GM23338 (cell line): ENCODE measurements at regions not wholly inside any gene's neighbourhood (a gene's known extent, or its start where the extent isn't known, plus 50 kb on each side); places are given as distances from the start of the nearest gene placed in this dataset.

Experiments used
- ATAC-seq: fragments of 200-7000 bp; cut with Tn5 transposase; 3 replicates; pipeline ENCODE4 v1.9.1; 2020
- DNase-seq: peaks from one replicate; pipeline ENCODE4 v3.0.0-alpha.2; 2015; ENCODE audit warnings: low spot score
- H2AFZ ChIP-seq: fragments of 200-600 bp; sonication (generic); 2 replicates; pipeline ENCODE4 v1.8.0; 2016; ENCODE audit warnings: antibody characterized with exemption, mild to moderate bottlenecking, moderate library complexity
- H3F3A ChIP-seq: fragments of 200-600 bp; sonication (generic); replicated peaks from 2 replicates; pipeline ENCODE4 v1.8.0; 2017; ENCODE audit warnings: antibody characterized with exemption, mixed run types, low read depth
- H3K27ac ChIP-seq: fragments of 200-600 bp; sonication (generic); 2 replicates; pipeline ENCODE4 v1.6.1; 2016; ENCODE audit warnings: low read depth
- H3K27me3 ChIP-seq: fragments of 200-600 bp; sonication (generic); 2 replicates; pipeline ENCODE4 v1.8.0; 2016; ENCODE audit warnings: mild to moderate bottlenecking, mixed run types, moderate library complexity; ENCODE audit not compliant: insufficient read depth
- H3K36me3 ChIP-seq: fragments of 200-600 bp; sonication (generic); 2 replicates; pipeline ENCODE4 v1.8.0; 2016; ENCODE audit warnings: mild to moderate bottlenecking; ENCODE audit not compliant: insufficient read depth
- H3K4me1 ChIP-seq: fragments of 200-600 bp; sonication (generic); 2 replicates; pipeline ENCODE4 v1.8.0; 2016; ENCODE audit warnings: mild to moderate bottlenecking, moderate library complexity; ENCODE audit not compliant: insufficient read depth
- H3K4me2 ChIP-seq: fragments of 200-600 bp; sonication (generic); 2 replicates; pipeline ENCODE4 v1.7.1; 2017; ENCODE audit warnings: mixed run types
- H3K4me3 ChIP-seq: fragments of 200-600 bp; sonication (generic); 2 replicates; pipeline ENCODE4 v1.6.1; 2016; ENCODE audit warnings: mixed run types
- H3K79me2 ChIP-seq: fragments of 200-600 bp; sonication (generic); replicated peaks from 2 replicates; pipeline ENCODE4 v1.8.0; 2017; ENCODE audit warnings: mild to moderate bottlenecking; ENCODE audit not compliant: insufficient read depth
- H3K9me2 ChIP-seq: fragments of 200-600 bp; sonication (generic); 2 replicates; pipeline ENCODE4 v1.8.0; 2017; ENCODE audit not compliant: insufficient read depth
- H4K20me1 ChIP-seq: fragments of 200-600 bp; sonication (generic); replicated peaks from 2 replicates; pipeline ENCODE4 v1.8.0; 2017; ENCODE audit warnings: mild to moderate bottlenecking; ENCODE audit not compliant: insufficient read depth
- H3K27ac Mint-ChIP-seq: 2 replicates; pipeline ENCODE4 v1.8.0; 2020; ENCODE audit warnings: inconsistent platforms, mild to moderate bottlenecking, moderate library complexity, mixed read lengths
- H3K27me3 Mint-ChIP-seq: 3 replicates; pipeline ENCODE4 v1.8.0; 2022; ENCODE audit warnings: low read depth, mild to moderate bottlenecking, moderate library complexity, mixed read lengths, inconsistent platforms; ENCODE audit not compliant: insufficient read depth, poor library complexity
- H3K36me3 Mint-ChIP-seq: 3 replicates; pipeline ENCODE4 v1.8.0; 2021; ENCODE audit warnings: low read depth, mild to moderate bottlenecking, inconsistent platforms, moderate library complexity, mixed read lengths
- H3K4me1 Mint-ChIP-seq: 3 replicates; pipeline ENCODE4 v1.8.0; 2020; ENCODE audit warnings: mild to moderate bottlenecking, inconsistent platforms, mixed read lengths
- H3K4me3 Mint-ChIP-seq: 3 replicates; pipeline ENCODE4 v1.8.0; 2021; ENCODE audit warnings: moderate library complexity, mild to moderate bottlenecking, inconsistent platforms, mixed read lengths
- H3K9me3 Mint-ChIP-seq: 3 replicates; pipeline ENCODE4 v1.8.0; 2020; ENCODE audit warnings: moderate library complexity, mild to moderate bottlenecking, inconsistent platforms, mixed read lengths
- CREB1 ChIP-seq: fragments of 250-450 bp; sonication (Bioruptor Pico); IDR thresholded peaks from 2 replicates; pipeline ENCODE4 v1.5.0; 2020; ENCODE audit warnings: low read depth, mild to moderate bottlenecking, moderate library complexity
- CTCF ChIP-seq, 2 experiments: fragments of 200-600 bp in 1 of 2; sonication (generic) in 1 of 2; conservative IDR thresholded peaks; 2 replicates each; pipeline versions ENCODE4 v1.5.1 to v1.6.1; 2016 to 2017; ENCODE audit warnings: antibody characterized with exemption in 2 of 2, low read depth in 2 of 2, mild to moderate bottlenecking in 2 of 2, moderate library complexity in 1 of 2
- ETS1 ChIP-seq: IDR thresholded peaks from 2 replicates; pipeline ENCODE4 v1.6.1; 2016; ENCODE audit warnings: antibody characterized with exemption
- EZH2 ChIP-seq: fragments of 200-600 bp; sonication (generic); IDR thresholded peaks from one replicate; pipeline ENCODE4 v1.8.0; 2017; ENCODE audit warnings: antibody characterized with exemption, mild to moderate bottlenecking, low read depth; ENCODE audit not compliant: unreplicated experiment
- EZH2phosphoT487 ChIP-seq: fragments of 200-600 bp; sonication (generic); IDR thresholded peaks from one replicate; pipeline ENCODE4 v1.8.1; 2018; ENCODE audit warnings: antibody characterized with exemption; ENCODE audit not compliant: unreplicated experiment
- JUNB ChIP-seq: IDR thresholded peaks from one replicate; pipeline ENCODE4 v1.6.1; 2016; ENCODE audit warnings: antibody characterized with exemption; ENCODE audit not compliant: unreplicated experiment
- NANOG ChIP-seq: IDR thresholded peaks from 2 replicates; pipeline ENCODE4 v1.6.1; 2016; ENCODE audit warnings: antibody characterized with exemption, borderline replicate concordance
- POLR2AphosphoS5 ChIP-seq: IDR thresholded peaks from 2 replicates; pipeline ENCODE4 v1.6.1; 2016; ENCODE audit warnings: antibody characterized with exemption, low read depth
- REST ChIP-seq: IDR thresholded peaks from one replicate; pipeline ENCODE4 v1.6.1; 2018; ENCODE audit warnings: antibody characterized with exemption; ENCODE audit not compliant: unreplicated experiment
- STAT1 ChIP-seq: IDR thresholded peaks from one replicate; pipeline ENCODE4 v1.6.1; 2016; ENCODE audit warnings: antibody characterized with exemption; ENCODE audit not compliant: unreplicated experiment
- ZNF114 ChIP-seq: fragments of 250-450 bp; sonication (Bioruptor Pico); IDR thresholded peaks from 2 replicates; pipeline ENCODE4 v1.5.0; 2020; ENCODE audit warnings: mild to moderate bottlenecking, moderate library complexity
- ZNF331 ChIP-seq: fragments of 250-450 bp; sonication (Bioruptor Pico); IDR thresholded peaks from 2 replicates; pipeline ENCODE4 v1.5.0; 2020; ENCODE audit warnings: low read depth, mild to moderate bottlenecking, moderate library complexity
- ZNF462 ChIP-seq: fragments of 250-450 bp; sonication (Bioruptor Pico); IDR thresholded peaks from 2 replicates; pipeline ENCODE4 v1.5.0; 2020; ENCODE audit warnings: mild to moderate bottlenecking, moderate library complexity

GRCh38 chr7:114150689-114151088 is 231.9 kb upstream of the PPP1R3A start:
- Histone ChIP-seq H3K4me3 (no peak overlapping the region), H3K36me3 (no peaks in the 10 kb centered on the region), H3K9me2 (no peaks in the 10 kb centered on the region), H3K27ac (no peak overlapping the region), H3K27me3 (no peaks in the 10 kb centered on the region), H4K20me1 (no peaks in the 10 kb centered on the region), H3K4me2 (no peak overlapping the region), H3K4me1 (peaks cover 30% of the 10 kb centered on the region), H3K79me2 (no peaks in the 10 kb centered on the region), H3F3A (no peaks in the 10 kb centered on the region), H2AFZ (no peak overlapping the region)
- Mint-ChIP-seq H3K9me3 (no peaks in the 10 kb centered on the region), H3K27ac (no peak overlapping the region), H3K27me3 (no peaks in the 10 kb centered on the region), H3K36me3 (no peaks in the 10 kb centered on the region), H3K4me1 (peaks cover 41% of the 10 kb centered on the region), H3K4me3 (no peak overlapping the region)
- TF ChIP-seq JUNB (no peak), NANOG (no peak), REST (no peak), STAT1 (no peak), EZH2 (no peak), POLR2AphosphoS5 (no peak), EZH2phosphoT487 (no peak), ZNF462 (CRISPR knock-in tag) (no peak), CTCF (conservative IDR thresholded peaks at IDR 0.05; ENCODE audit: low read depth in 2 of 2) (no peak), ETS1 (no peak), ZNF331 (CRISPR knock-in tag) (no peak), ZNF114 (CRISPR knock-in tag) (no peak), CREB1 (CRISPR knock-in tag) (no peak)
- no peak for DNase-seq
- no peak for ATAC-seq
